Esophagus muscularis mucosa (tissue), 4 donors: ENCODE measurements at regions not wholly inside any gene's neighbourhood (a gene's known extent, or its start where the extent isn't known, plus 50 kb on each side); places are given as distances from the start of the nearest gene placed in this dataset.

Source experiments
- EP300 ChIP-seq: sonication (generic); formaldehyde crosslinking; IDR thresholded peaks from one replicate; pipeline ENCODE4 v1.6.1; 2017; ENCODE audit warnings: antibody characterized with exemption
- POLR2A ChIP-seq: fragments of 450-650 bp; IDR thresholded peaks from one replicate; pipeline ENCODE4 v1.6.1; 2017; ENCODE audit warnings: antibody characterized with exemption, moderate library complexity, mild to moderate bottlenecking, low read depth
- TF ChIP-seq, protein P1 (sequence below), 3 experiments: fragments of 200-600 bp in 2 of 3; fragments of 450-650 bp in 1 of 3; sonication (generic) in 2 of 3; IDR thresholded peaks; one replicate each; pipeline ENCODE4 v1.5.1; 2017 to 2019; ENCODE audit warnings: antibody characterized with exemption in 3 of 3, mild to moderate bottlenecking in 2 of 3, moderate library complexity in 1 of 3

DNA sequence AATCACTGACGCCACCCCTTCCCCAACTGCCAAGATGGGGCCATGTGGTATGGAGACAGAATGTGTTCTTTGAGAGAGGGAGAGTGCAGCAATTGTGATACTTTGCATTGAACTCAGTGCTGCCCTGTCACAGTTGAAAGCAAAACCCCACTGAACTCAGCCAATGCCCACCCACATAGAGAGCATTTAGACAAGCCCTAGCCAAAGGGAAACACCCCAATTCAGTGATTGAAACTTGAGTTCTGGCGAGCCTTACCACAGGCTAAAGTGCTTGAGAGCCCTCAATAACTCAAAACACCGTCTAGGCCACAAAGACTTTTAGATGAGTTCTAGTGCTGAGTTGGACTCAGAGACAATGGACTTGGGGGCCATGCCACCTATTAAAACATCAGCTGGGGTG lies 751.9 kb upstream of the POT1 start:
- no peak for TF ChIP-seq POLR2A
- no peak for TF ChIP-seq EP300
- TF ChIP-seq, protein P1, sequence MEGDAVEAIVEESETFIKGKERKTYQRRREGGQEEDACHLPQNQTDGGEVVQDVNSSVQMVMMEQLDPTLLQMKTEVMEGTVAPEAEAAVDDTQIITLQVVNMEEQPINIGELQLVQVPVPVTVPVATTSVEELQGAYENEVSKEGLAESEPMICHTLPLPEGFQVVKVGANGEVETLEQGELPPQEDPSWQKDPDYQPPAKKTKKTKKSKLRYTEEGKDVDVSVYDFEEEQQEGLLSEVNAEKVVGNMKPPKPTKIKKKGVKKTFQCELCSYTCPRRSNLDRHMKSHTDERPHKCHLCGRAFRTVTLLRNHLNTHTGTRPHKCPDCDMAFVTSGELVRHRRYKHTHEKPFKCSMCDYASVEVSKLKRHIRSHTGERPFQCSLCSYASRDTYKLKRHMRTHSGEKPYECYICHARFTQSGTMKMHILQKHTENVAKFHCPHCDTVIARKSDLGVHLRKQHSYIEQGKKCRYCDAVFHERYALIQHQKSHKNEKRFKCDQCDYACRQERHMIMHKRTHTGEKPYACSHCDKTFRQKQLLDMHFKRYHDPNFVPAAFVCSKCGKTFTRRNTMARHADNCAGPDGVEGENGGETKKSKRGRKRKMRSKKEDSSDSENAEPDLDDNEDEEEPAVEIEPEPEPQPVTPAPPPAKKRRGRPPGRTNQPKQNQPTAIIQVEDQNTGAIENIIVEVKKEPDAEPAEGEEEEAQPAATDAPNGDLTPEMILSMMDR (IDR thresholded peaks at IDR 0.05) = no peak
